Fibroblast of pulmonary artery (primary cell): ENCODE measurements at regions not wholly inside any gene's neighbourhood (a gene's known extent, or its start where the extent isn't known, plus 50 kb on each side); places are given as distances from the start of the nearest gene placed in this dataset.

Experiments
- DNase-seq: peaks from one replicate; pipeline ENCODE4 v3.0.0-alpha.2; 2010; ENCODE audit warnings: low read depth
- H3K4me3 ChIP-seq: replicated peaks from 2 replicates; pipeline ENCODE4 v1.5.1; 2011; ENCODE audit warnings: low read depth, mild to moderate bottlenecking, control low read depth, low read length, moderate library complexity
- TF ChIP-seq, protein P1 (sequence below): IDR thresholded peaks from 2 replicates; pipeline ENCODE4 v1.5.1; 2011; ENCODE audit warnings: mild to moderate bottlenecking, control low read depth, low read length, inconsistent platforms; ENCODE audit errors: missing control alignments

DNA sequence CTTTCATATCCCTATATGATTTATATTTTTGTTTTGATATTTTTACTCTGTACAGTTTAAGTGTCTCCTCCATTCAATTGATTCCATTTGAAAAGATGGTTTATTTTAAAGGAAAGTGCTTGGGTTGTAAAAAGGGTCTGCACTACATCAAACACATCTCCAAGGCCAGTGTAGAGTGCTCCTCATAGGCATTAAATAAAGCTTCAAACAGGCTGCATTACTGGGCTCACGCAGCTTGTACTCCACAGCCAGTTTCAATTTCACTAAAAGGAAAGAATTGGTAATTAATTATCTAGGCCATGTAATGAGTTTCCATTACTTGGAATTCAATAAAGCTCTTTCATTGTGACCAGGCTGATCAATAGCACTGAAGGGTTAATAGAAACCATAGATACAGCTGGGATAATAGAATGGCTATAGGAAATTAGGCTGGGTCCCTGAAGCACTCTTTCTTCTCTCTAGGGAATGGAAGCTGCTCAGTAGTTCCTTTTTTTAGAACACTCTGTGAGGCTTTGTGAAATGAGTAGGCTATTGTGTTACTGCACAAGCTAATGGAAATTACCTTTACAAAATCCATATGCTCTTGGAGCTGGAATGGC is 442.2 kb downstream of the RNF144B start:
- TF ChIP-seq, protein P1, sequence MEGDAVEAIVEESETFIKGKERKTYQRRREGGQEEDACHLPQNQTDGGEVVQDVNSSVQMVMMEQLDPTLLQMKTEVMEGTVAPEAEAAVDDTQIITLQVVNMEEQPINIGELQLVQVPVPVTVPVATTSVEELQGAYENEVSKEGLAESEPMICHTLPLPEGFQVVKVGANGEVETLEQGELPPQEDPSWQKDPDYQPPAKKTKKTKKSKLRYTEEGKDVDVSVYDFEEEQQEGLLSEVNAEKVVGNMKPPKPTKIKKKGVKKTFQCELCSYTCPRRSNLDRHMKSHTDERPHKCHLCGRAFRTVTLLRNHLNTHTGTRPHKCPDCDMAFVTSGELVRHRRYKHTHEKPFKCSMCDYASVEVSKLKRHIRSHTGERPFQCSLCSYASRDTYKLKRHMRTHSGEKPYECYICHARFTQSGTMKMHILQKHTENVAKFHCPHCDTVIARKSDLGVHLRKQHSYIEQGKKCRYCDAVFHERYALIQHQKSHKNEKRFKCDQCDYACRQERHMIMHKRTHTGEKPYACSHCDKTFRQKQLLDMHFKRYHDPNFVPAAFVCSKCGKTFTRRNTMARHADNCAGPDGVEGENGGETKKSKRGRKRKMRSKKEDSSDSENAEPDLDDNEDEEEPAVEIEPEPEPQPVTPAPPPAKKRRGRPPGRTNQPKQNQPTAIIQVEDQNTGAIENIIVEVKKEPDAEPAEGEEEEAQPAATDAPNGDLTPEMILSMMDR = no peak
- no peak for DNase-seq
- H3K4me3 ChIP-seq = no peak overlapping the region

DNA sequence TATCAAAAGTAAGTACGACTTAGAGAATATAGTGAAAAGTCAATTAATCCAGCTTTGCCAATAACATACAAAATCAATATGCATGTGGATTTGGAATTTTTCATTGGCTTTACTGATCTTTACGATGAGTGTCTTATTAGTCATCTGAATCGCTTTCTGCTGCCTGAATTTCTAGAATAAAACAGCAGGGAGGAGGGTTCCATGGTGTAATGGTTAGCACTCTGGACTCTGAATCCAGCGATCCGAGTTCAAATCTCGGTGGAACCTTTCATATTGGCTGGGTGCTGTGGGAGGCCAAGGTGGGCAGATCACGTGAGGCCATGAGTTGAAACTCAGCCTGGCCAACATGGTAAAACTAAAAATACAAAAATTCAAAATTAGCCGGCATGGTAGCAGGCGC is 448.8 kb downstream of the RNF144B start:
- DNase-seq = no peak
- TF ChIP-seq, protein P1 = no peak
- H3K4me3 ChIP-seq = no peak overlapping the region

DNA sequence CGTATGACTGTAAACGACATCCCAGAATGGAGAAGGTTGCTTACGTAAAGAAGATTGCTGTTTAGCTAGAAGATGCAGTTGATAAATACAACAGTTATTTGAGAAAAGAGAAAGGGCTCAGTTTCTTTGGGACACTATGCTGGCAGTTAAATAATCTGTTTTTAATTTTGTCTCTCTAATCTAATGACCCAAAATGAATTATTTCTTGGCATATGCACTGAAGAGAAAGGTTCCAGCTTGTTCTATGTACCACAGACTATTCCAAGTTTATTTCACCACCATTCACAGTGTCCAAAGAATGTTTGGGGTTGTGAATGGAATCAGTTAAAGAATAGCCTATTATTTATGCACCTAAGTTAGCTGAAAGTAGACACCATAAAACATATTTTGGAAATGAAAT is 449.9 kb downstream of the RNF144B start:
- no peak overlapping the region for H3K4me3 ChIP-seq
- no peak for DNase-seq
- TF ChIP-seq, protein P1 = no peak

DNA sequence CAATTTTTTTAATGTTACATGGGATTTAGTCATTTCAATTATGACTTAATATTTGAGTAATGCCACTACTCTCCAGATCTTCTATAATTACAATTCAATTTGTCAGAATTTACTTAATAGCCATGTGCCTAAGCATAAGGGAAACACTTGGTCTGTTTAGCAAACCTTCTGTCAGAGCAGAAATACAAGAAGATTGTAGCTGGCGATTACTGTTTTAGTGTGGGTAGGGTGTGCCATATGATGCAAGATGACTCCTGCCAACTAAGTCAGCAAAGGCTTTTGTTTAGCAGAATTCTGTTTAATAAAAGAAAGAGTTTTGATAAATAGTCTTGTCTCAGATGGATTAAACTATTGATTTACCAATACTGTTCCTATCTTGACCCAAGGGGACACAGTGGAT is 455.4 kb downstream of the RNF144B start:
- TF ChIP-seq, protein P1 = no peak
- H3K4me3 ChIP-seq = no peak overlapping the region
- no peak for DNase-seq

DNA sequence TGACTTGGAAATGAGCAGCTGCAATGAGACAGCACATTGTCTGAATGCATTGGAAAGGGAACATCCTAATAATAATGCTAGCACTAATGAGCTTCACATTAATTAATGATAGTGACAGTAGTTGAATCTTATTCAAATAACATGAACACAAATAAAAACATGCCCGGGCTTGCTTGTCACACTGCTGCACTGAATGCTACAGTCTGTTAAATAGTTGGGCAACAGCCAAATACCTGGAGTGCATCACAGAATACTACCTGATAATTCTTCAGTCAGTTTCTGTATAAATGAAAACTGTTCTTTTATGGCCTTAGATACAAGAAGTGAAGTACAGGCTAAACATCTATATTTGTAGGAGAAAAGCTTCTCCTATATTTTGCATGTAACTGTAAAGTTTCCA is 458.7 kb downstream of the RNF144B start:
- no peak for DNase-seq
- no peak overlapping the region for H3K4me3 ChIP-seq
- TF ChIP-seq, protein P1 = no peak

DNA sequence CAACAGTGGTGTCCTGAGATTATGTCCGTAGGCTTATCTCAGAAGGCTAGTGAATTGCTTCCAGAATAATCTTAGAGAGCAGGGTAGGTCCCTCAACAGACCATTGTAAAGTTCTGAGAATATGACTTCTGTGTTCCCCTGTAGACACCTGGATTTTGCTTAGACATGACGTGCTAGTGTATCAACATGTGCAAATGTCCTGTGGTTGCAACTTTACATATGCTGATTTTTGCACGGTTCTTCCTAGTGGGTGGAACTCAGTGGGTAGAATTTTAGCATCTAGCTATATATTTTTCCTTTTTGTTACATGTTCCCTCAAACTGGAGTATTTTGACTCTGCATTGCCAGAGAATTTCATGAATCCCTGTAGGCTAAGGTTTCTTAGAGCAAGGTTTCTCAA is 459.2 kb downstream of the RNF144B start:
- TF ChIP-seq, protein P1 = no peak
- DNase-seq = no peak

DNA sequence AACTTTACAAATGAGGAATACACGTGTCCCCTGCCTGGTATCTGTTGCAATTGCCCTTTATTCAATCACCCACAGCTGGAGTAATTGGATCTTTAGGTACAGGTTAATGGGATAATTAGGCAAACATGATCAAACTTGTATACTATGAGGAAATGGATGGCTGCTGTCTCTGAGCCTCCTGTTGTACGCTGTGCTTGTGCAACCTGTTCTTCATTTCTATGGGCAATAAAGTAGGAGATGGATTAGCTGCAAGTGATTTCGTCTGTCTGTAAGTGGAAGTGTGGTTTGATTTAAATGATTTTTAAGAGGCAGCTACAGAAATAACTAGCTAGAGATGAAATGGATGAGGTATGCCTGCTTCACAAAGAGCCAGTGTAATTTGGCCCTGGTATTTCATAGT is 474.1 kb downstream of the RNF144B start:
- no peak for DNase-seq
- TF ChIP-seq, protein P1 = no peak
- no peak overlapping the region for H3K4me3 ChIP-seq

More for the DNA sequence above, 459.2 kb downstream of the RNF144B start:
- no peak overlapping the region for H3K4me3 ChIP-seq
